Right lobe of liver (tissue), 4 donors: ENCODE measurements at regions not wholly inside any gene's neighbourhood (a gene's known extent, or its start where the extent isn't known, plus 50 kb on each side); places are given as distances from the start of the nearest gene placed in this dataset.

Experiments
- CTCF ChIP-seq, 4 donors: fragments of 200-600 bp in 3 of 4; fragments of 450-650 bp in 1 of 4; IDR thresholded peaks; one replicate each; pipeline versions ENCODE4 v1.5.1 to v1.8.0; 2016 to 2022; ENCODE audit warnings: antibody characterized with exemption in 4 of 4, mild to moderate bottlenecking in 2 of 4
- POLR2A ChIP-seq: fragments of 450-650 bp; IDR thresholded peaks from one replicate; pipeline ENCODE4 v1.6.1; 2017; ENCODE audit warnings: antibody characterized with exemption, mild to moderate bottlenecking
- donor health status: DM: no; HTN: no; CAD: no.
- donor health status: DM: no; HTN: no; CAD: no.
- donor health status: DM: no; HTN: yes; CAD: no.

DNA sequence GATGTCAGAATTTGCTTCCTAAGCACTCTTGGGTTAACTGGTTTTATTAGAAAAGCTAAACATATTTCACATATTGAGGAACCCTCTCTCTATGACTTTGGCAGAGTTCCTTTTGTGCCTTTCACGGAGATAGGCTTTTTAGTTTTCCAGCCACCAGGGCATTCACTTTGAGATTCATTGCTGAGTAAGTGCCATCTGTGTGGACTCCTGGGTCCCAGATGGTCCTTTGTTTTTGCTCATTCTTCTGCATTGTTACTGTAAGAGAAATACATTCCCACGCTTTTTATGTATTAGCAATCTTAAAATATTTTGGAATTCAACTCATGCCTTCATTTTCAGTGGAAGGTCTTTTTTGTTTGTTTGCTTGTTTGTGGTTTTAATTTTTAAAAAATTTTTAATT is 76.3 kb upstream of the PHACTR2 start:
- TF ChIP-seq CTCF (IDR thresholded peaks at IDR 0.05) (no peak), POLR2A (no peak)
